Gastroesophageal sphincter (tissue), 3 donors: ENCODE measurements at regions not wholly inside any gene's neighbourhood (a gene's known extent, or its start where the extent isn't known, plus 50 kb on each side); places are given as distances from the start of the nearest gene placed in this dataset.

Experiments
- CTCF ChIP-seq, 4 experiments: fragments of 200-600 bp in 2 of 4; fragments of 450-650 bp in 2 of 4; sonication (generic) in 1 of 4; IDR thresholded peaks; one replicate each; pipeline ENCODE4 v1.5.1; 2017 to 2019; ENCODE audit warnings: antibody characterized with exemption in 4 of 4, mild to moderate bottlenecking in 2 of 4, moderate library complexity in 2 of 4
- EP300 ChIP-seq: sonication (generic); formaldehyde crosslinking; IDR thresholded peaks from one replicate; pipeline ENCODE4 v1.6.1; 2017; ENCODE audit warnings: antibody characterized with exemption, mild to moderate bottlenecking
- POLR2A ChIP-seq, 2 donors: fragments of 450-650 bp; IDR thresholded peaks; one replicate each; pipeline ENCODE4 v1.6.1; 2017; ENCODE audit warnings: antibody characterized with exemption in 2 of 2, mild to moderate bottlenecking in 2 of 2, moderate library complexity in 1 of 2

- TF ChIP-seq CTCF (IDR thresholded peaks at IDR 0.05) = no peak
- no peak for TF ChIP-seq EP300
- no peak for TF ChIP-seq POLR2A (IDR thresholded peaks at IDR 0.05)
Measured at GRCh38 chr20:12040261-12040660, 122.6 kb downstream of the BTBD3 start.
